ENCODE measurements at regions not wholly inside any gene's neighbourhood (a gene's known extent, or its start where the extent isn't known, plus 50 kb on each side); places are given as distances from the start of the nearest gene placed in this dataset.

DNA sequence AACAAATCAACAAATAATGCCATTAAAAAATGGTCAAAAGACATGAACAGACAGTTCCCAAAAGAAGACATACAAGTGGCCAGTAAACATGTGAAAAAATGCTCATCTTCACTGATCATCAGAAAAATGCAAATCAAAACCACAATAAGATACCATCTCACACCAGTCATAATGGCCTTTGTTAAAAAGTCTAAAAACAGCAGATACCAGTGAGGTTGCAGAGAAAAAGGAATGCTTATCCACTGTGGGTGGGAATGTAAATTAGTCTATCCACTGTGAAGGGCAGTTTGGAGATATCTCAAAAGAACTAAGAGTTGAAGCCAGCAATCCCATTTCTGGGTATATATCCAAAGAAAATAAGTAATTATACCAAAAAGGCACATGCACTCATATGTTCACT lies 668.1 kb upstream of the CPEB2 start:
- TF ChIP-seq, protein P1, sequence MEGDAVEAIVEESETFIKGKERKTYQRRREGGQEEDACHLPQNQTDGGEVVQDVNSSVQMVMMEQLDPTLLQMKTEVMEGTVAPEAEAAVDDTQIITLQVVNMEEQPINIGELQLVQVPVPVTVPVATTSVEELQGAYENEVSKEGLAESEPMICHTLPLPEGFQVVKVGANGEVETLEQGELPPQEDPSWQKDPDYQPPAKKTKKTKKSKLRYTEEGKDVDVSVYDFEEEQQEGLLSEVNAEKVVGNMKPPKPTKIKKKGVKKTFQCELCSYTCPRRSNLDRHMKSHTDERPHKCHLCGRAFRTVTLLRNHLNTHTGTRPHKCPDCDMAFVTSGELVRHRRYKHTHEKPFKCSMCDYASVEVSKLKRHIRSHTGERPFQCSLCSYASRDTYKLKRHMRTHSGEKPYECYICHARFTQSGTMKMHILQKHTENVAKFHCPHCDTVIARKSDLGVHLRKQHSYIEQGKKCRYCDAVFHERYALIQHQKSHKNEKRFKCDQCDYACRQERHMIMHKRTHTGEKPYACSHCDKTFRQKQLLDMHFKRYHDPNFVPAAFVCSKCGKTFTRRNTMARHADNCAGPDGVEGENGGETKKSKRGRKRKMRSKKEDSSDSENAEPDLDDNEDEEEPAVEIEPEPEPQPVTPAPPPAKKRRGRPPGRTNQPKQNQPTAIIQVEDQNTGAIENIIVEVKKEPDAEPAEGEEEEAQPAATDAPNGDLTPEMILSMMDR (IDR thresholded peaks at IDR 0.05), result no peak
- no peaks in the 10 kb centered on the region for H3K36me3 Mint-ChIP-seq (ENCODE audit: unreplicated experiment)
- H3K27me3 Mint-ChIP-seq (ENCODE audit: unreplicated experiment), result peaks cover 29% of the 10 kb centered on the region
- H3K4me3 Mint-ChIP-seq (ENCODE audit: unreplicated experiment), result no peak overlapping the region
- no peaks in the 10 kb centered on the region for H3K4me1 Mint-ChIP-seq (ENCODE audit: unreplicated experiment)
- no peak overlapping the region for H3K27ac Mint-ChIP-seq (ENCODE audit: unreplicated experiment)
- H3K9me3 Mint-ChIP-seq (ENCODE audit: unreplicated experiment), result no peaks in the 10 kb centered on the region
- DNase-seq (ENCODE audit: extremely low spot score, unreplicated experiment), result no peak

- H3K27ac Mint-ChIP-seq (ENCODE audit: unreplicated experiment), result no peak overlapping the region
- no peak overlapping the region for H3K4me3 Mint-ChIP-seq (ENCODE audit: unreplicated experiment)
- DNase-seq (ENCODE audit: extremely low spot score, unreplicated experiment), result no peak
- peaks cover 38% of the 10 kb centered on the region for H3K27me3 Mint-ChIP-seq (ENCODE audit: unreplicated experiment)
- no peaks in the 10 kb centered on the region for H3K9me3 Mint-ChIP-seq (ENCODE audit: unreplicated experiment)
- H3K4me1 Mint-ChIP-seq (ENCODE audit: unreplicated experiment), result no peaks in the 10 kb centered on the region
- TF ChIP-seq, protein P1 (IDR thresholded peaks at IDR 0.05), result no peak
- no peaks in the 10 kb centered on the region for H3K36me3 Mint-ChIP-seq (ENCODE audit: unreplicated experiment)
Observed at GRCh38 chr4:14335872-14336271, 666.4 kb upstream of the CPEB2 start.

DNA sequence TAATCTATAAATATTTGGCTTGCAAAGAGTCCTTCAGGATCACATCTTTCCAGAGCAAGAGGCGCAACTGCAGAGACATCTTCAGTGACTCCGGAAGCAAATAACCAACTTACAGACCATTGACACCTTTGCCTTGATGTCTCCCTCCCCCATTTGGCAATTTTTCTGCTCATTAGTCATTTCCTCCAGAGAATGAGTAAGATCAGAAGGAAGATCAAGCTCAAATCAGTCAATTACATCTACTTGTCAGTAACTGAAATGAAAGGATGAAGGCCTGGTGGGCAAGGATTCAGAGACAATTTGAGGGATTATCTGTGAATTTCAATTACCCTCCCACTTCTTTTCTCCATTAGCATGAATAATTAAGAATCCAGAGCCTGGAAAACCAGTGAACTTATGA lies 665.6 kb upstream of the CPEB2 start:
- TF ChIP-seq, protein P1 (IDR thresholded peaks at IDR 0.05), result no peak
- H3K9me3 Mint-ChIP-seq (ENCODE audit: unreplicated experiment), result no peaks in the 10 kb centered on the region
- no peak for DNase-seq (ENCODE audit: extremely low spot score, unreplicated experiment)
- no peaks in the 10 kb centered on the region for H3K4me1 Mint-ChIP-seq (ENCODE audit: unreplicated experiment)
- no peaks in the 10 kb centered on the region for H3K36me3 Mint-ChIP-seq (ENCODE audit: unreplicated experiment)
- peaks cover 36% of the 10 kb centered on the region for H3K27me3 Mint-ChIP-seq (ENCODE audit: unreplicated experiment)
- H3K4me3 Mint-ChIP-seq (ENCODE audit: unreplicated experiment), result no peak overlapping the region
- H3K27ac Mint-ChIP-seq (ENCODE audit: unreplicated experiment), result no peak overlapping the region

GRCh38 chr4:14337892-14338584 lies 664.2 kb upstream of the CPEB2 start:
- Mint-ChIP-seq H3K4me1 (ENCODE audit: unreplicated experiment) (no peaks in the 10 kb centered on the region), H3K27me3 (ENCODE audit: unreplicated experiment) (peaks cover 38% of the 10 kb centered on the region), H3K4me3 (ENCODE audit: unreplicated experiment) (no peak overlapping the region), H3K36me3 (ENCODE audit: unreplicated experiment) (no peaks in the 10 kb centered on the region), H3K27ac (ENCODE audit: unreplicated experiment) (no peak overlapping the region), H3K9me3 (ENCODE audit: unreplicated experiment) (no peaks in the 10 kb centered on the region)
- no peak for DNase-seq (ENCODE audit: extremely low spot score, unreplicated experiment)
- TF ChIP-seq, protein P1 (IDR thresholded peaks at IDR 0.05), result no peak

DNA sequence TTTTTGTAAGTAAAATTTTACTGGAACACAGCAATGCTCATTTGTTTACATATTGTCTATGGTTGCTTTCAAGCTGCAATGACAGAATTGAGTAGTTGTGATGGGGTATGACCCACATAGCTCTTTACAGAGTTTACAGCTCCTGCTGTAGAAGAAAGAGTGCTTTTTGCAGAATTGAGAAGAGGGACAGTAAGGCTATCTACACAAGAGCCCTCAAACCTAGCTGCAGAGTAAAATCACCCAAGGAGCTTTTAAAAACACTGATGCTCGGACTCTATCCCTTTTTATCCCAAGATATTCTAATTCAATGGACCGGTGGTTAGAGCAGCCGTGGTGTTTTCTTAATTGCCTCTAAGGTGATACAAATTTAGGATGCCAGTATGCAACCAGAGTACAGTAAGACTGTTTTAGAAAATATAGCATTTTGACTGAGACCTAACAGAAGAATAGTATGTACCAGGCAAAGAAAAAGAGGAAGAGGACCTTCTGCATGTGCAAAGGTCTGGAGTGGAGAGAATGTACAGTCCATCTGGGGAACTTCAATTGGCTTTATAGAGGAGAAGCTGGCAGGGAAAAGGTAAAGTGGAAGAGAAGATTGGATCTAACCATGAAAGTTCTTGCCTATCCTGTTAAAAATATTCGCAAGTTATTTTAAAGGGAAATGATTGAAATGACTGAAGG lies 663.6 kb upstream of the CPEB2 start:
- Mint-ChIP-seq H3K27ac (ENCODE audit: unreplicated experiment) (no peak overlapping the region), H3K4me1 (ENCODE audit: unreplicated experiment) (no peaks in the 10 kb centered on the region), H3K4me3 (ENCODE audit: unreplicated experiment) (no peak overlapping the region), H3K27me3 (ENCODE audit: unreplicated experiment) (peaks cover 38% of the 10 kb centered on the region), H3K36me3 (ENCODE audit: unreplicated experiment) (no peaks in the 10 kb centered on the region), H3K9me3 (ENCODE audit: unreplicated experiment) (no peaks in the 10 kb centered on the region)
- TF ChIP-seq, protein P1 (IDR thresholded peaks at IDR 0.05), result no peak
- no peak for DNase-seq (ENCODE audit: extremely low spot score, unreplicated experiment)
